Ishikawa (cell line): ENCODE measurements at regions not wholly inside any gene's neighbourhood (a gene's known extent, or its start where the extent isn't known, plus 50 kb on each side); places are given as distances from the start of the nearest gene placed in this dataset.

Source experiments
- CEBPB ChIP-seq: IDR thresholded peaks from 2 replicates; pipeline ENCODE4 v1.6.1; 2012
- CREB1 ChIP-seq: IDR thresholded peaks from 2 replicates; pipeline ENCODE4 v1.6.1; 2012; ENCODE audit warnings: low read depth
- EGR1 ChIP-seq: IDR thresholded peaks from 2 replicates; pipeline ENCODE4 v1.6.1; 2012
- EP300 ChIP-seq: IDR thresholded peaks from 2 replicates; pipeline ENCODE4 v1.6.1; 2012; ENCODE audit warnings: borderline replicate concordance
- FOXM1 ChIP-seq: IDR thresholded peaks from 2 replicates; pipeline ENCODE4 v1.6.1; 2012; ENCODE audit warnings: low read depth, borderline replicate concordance
- NFIC ChIP-seq: IDR thresholded peaks from 2 replicates; pipeline ENCODE4 v1.6.1; 2012
- RAD21 ChIP-seq: IDR thresholded peaks from 2 replicates; pipeline ENCODE4 v1.6.1; 2012; ENCODE audit warnings: low read depth
- REST ChIP-seq: IDR thresholded peaks from 2 replicates; pipeline ENCODE4 v1.6.1; 2012; ENCODE audit warnings: low read depth, mild to moderate bottlenecking
- TAF1 ChIP-seq: IDR thresholded peaks from 2 replicates; pipeline ENCODE4 v1.6.1; 2012; ENCODE audit warnings: low read depth, mild to moderate bottlenecking
- TCF12 ChIP-seq: IDR thresholded peaks from 2 replicates; pipeline ENCODE4 v1.6.1; 2012; ENCODE audit warnings: low read depth
- TEAD4 ChIP-seq: IDR thresholded peaks from 2 replicates; pipeline ENCODE4 v1.6.1; 2012
- YY1 ChIP-seq: IDR thresholded peaks from 2 replicates; pipeline ENCODE4 v1.6.1; 2012; ENCODE audit warnings: low read depth
- ZBTB7A ChIP-seq: IDR thresholded peaks from 2 replicates; pipeline ENCODE4 v1.6.1; 2012; ENCODE audit warnings: low read depth
- TF ChIP-seq, protein P1 (sequence below): IDR thresholded peaks from 2 replicates; pipeline ENCODE4 v1.6.1; 2012
- TF ChIP-seq, protein P2 (sequence below): IDR thresholded peaks from 2 replicates; pipeline ENCODE4 v1.6.1; 2012

GRCh38 chr2:19623488-19623887 lies 265.1 kb upstream of the OSR1 start:
- TF ChIP-seq, protein P1, sequence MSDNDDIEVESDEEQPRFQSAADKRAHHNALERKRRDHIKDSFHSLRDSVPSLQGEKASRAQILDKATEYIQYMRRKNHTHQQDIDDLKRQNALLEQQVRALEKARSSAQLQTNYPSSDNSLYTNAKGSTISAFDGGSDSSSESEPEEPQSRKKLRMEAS = no peak
- peak; percentile 85 for TF ChIP-seq NFIC

- TF ChIP-seq EP300 (no peak), TCF12 (no peak), NFIC (no peak), CEBPB (no peak), EGR1 (no peak), FOXM1 (no peak), TAF1 (no peak), ZBTB7A (no peak), YY1 (no peak), CREB1 (no peak), REST (no peak), TEAD4 (no peak), RAD21 (no peak)
- TF ChIP-seq, protein P2, sequence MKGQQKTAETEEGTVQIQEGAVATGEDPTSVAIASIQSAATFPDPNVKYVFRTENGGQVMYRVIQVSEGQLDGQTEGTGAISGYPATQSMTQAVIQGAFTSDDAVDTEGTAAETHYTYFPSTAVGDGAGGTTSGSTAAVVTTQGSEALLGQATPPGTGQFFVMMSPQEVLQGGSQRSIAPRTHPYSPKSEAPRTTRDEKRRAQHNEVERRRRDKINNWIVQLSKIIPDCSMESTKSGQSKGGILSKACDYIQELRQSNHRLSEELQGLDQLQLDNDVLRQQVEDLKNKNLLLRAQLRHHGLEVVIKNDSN = no peak
- TF ChIP-seq, protein P1 = no peak
These were observed 258.9 kb upstream of the OSR1 start for GRCh38 chr2:19617257-19617848.

- TF ChIP-seq EP300 (no peak), RAD21 (no peak), NFIC (no peak), TAF1 (no peak)
These were observed 255.6 kb upstream of the OSR1 start for GRCh38 chr2:19614066-19614465.

GRCh38 chr2:19611491-19612332 lies 253.3 kb upstream of the OSR1 start:
- TF ChIP-seq YY1 (no peak), CREB1 (no peak), CEBPB (no peak), NFIC (no peak), TAF1 (no peak), EGR1 (no peak)

DNA sequence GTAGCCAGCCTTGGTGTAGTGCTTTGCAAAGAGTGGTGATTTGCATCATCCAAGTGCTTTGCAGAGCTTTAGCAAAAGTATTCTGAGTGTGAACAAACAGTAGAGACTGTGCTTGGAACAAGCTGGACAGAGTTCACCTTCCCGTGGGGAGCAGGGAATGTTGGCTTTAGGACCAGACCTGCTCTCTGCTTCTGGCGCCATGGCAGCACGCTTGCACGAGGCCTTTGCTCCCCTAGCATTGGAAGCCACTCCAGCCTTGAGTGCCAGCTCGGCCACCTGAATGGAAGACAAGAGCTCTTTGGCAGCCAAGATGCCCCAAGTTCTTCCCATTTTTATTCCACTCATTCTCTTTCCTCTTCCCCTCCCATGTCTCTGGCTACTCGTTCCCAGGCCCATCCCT lies 250.8 kb upstream of the OSR1 start:
- TF ChIP-seq TAF1 (no peak), RAD21 (no peak), NFIC (no peak), TEAD4 (no peak), FOXM1 (no peak), YY1 (no peak), REST (no peak), CREB1 (no peak), EGR1 (no peak), TCF12 (no peak), ZBTB7A (no peak)
- TF ChIP-seq, protein P1 = no peak

GRCh38 chr2:19607931-19608771 lies 249.7 kb upstream of the OSR1 start:
- TF ChIP-seq, protein P2 = no peak
- TF ChIP-seq, protein P1 = no peak
- TF ChIP-seq TCF12 = no peak
- no peak for TF ChIP-seq TAF1
- no peak for TF ChIP-seq CREB1
- no peak for TF ChIP-seq FOXM1
- TF ChIP-seq CEBPB = no peak
- TF ChIP-seq EGR1 = no peak
